ENCODE measurements at regions not wholly inside any gene's neighbourhood (a gene's known extent, or its start where the extent isn't known, plus 50 kb on each side); places are given as distances from the start of the nearest gene placed in this dataset.

DNA sequence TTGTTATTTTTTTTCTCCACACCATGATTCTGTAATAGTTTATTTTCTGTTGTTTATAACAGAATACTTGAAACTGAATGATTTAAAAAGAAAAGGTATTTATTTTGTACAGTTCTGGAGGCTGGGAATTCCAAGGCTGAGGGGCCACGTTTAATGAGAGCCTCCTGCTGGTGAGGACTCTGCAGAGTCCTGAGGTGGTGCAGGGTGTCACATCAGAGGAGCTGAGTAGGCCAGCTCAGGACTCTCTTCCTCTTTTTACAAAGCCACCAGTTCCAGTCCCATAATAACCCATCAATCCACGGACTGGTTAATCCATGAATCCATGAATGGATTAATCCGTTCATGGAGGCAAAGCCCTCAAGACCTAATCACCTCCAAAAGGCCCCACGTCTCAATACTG lies 71.6 kb downstream of the TFAP2A start:
- no peak for TF ChIP-seq FOXP2 (optimal IDR thresholded peaks at IDR 0.05; ENCODE audit: borderline replicate concordance, extremely low read depth, extremely low read length, insufficient read depth)
- no peak for TF ChIP-seq TAF1 (IDR thresholded peaks at IDR 0.05; ENCODE audit: borderline replicate concordance, insufficient read depth, low read length)
- no peak for TF ChIP-seq POLR2AphosphoS5 (IDR thresholded peaks at IDR 0.05; ENCODE audit: low read depth, low read length)
- TF ChIP-seq REST (IDR thresholded peaks at IDR 0.05; ENCODE audit: insufficient read depth in 1 of 2, low read depth in 2 of 2, low read length in 2 of 2) = no peak
- no peak for TF ChIP-seq SIN3A (IDR thresholded peaks at IDR 0.05; ENCODE audit: borderline replicate concordance, insufficient read depth, low read length)

DNA sequence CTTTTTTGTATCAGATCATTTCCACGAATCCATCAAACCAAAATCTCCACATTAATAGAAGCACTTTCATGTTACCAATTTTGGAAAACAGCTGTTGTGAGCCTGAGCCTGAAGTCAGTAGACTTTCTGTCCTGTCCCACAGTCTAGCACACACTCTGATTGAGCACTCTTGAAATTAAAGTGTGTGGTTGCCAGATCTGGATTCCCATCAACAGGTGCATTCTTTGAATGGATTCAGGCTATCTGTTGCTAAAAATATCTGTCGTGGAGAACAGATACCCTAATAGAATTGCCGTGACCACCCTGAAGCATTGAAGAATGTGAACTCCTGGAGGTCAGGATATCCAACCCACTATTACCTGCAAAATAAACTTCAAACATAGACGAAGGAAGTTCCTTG lies 73.3 kb downstream of the TFAP2A start:
- TF ChIP-seq POLR2AphosphoS5 (IDR thresholded peaks at IDR 0.05; ENCODE audit: low read depth, low read length) = no peak
- TF ChIP-seq REST (IDR thresholded peaks at IDR 0.05; ENCODE audit: insufficient read depth in 1 of 2, low read depth in 2 of 2, low read length in 2 of 2) = no peak
- TF ChIP-seq TAF1 (IDR thresholded peaks at IDR 0.05; ENCODE audit: borderline replicate concordance, insufficient read depth, low read length) = no peak
- no peak for TF ChIP-seq SIN3A (IDR thresholded peaks at IDR 0.05; ENCODE audit: borderline replicate concordance, insufficient read depth, low read length)
- no peak for TF ChIP-seq FOXP2 (optimal IDR thresholded peaks at IDR 0.05; ENCODE audit: borderline replicate concordance, extremely low read depth, extremely low read length, insufficient read depth)

DNA sequence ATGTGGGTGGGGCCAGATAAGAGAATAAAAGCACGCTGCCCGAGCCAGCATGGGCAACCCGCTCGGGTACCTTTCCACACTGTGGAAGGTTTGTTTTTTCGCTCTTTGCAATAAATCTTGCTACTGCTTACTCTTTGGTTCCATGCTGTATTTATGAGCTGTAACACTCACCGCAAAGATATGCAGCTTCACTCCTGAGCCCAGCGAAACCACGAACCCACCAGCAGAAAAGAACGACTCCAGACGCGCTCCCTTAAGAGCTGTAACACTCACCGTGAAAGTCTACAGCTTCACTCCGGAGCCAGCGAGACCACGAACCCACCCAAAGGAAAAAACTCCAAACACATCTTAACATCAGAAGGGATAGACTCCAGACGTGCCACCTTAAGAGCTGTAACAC lies 76.7 kb downstream of the TFAP2A start:
- TF ChIP-seq REST (IDR thresholded peaks at IDR 0.05; ENCODE audit: insufficient read depth in 1 of 2, low read depth in 2 of 2, low read length in 2 of 2) = no peak
- TF ChIP-seq SIN3A (IDR thresholded peaks at IDR 0.05; ENCODE audit: borderline replicate concordance, insufficient read depth, low read length) = no peak
- no peak for TF ChIP-seq POLR2AphosphoS5 (IDR thresholded peaks at IDR 0.05; ENCODE audit: low read depth, low read length)
- no peak for TF ChIP-seq TAF1 (IDR thresholded peaks at IDR 0.05; ENCODE audit: borderline replicate concordance, insufficient read depth, low read length)
- TF ChIP-seq FOXP2 (optimal IDR thresholded peaks at IDR 0.05; ENCODE audit: borderline replicate concordance, extremely low read depth, extremely low read length, insufficient read depth) = no peak

DNA sequence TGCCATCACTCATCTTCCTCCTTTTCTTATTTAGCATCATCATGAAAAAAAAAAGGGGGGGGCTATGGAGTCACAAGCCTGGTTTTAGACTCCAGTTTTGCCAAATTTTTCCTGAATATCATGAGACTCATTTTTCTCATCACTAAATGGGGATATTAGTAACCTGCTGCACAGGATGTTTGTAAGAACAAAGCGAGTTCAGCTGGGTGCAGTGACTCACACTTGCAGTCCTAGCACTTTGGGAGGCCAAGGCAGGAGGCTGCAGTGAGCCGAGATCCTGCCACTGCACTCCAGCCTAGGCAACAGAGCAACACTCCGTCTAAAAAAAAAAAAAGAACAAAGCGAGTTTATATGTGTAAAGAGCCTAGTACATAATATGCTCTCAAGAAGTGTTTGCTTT lies 82.8 kb downstream of the TFAP2A start:
- TF ChIP-seq SIN3A (IDR thresholded peaks at IDR 0.05; ENCODE audit: borderline replicate concordance, insufficient read depth, low read length) (no peak), POLR2AphosphoS5 (IDR thresholded peaks at IDR 0.05; ENCODE audit: low read depth, low read length) (no peak), REST (IDR thresholded peaks at IDR 0.05; ENCODE audit: insufficient read depth in 1 of 2, low read depth in 2 of 2, low read length in 2 of 2) (no peak), TAF1 (IDR thresholded peaks at IDR 0.05; ENCODE audit: borderline replicate concordance, insufficient read depth, low read length) (no peak), FOXP2 (optimal IDR thresholded peaks at IDR 0.05; ENCODE audit: borderline replicate concordance, extremely low read depth, extremely low read length, insufficient read depth) (no peak)

Measured in PFSK-1 (cell line).